NCI-H748 (cell line): ENCODE measurements at regions not wholly inside any gene's neighbourhood (a gene's known extent, or its start where the extent isn't known, plus 50 kb on each side); places are given as distances from the start of the nearest gene placed in this dataset.
"Not testable (repeated sequence)": the region's sequence is repeated elsewhere in the genome, so short reads cannot be mapped to it uniquely, and the experiment has no call there.

Experiments
- DNase-seq: peaks from one replicate; lab custom pipeline; 2025; ENCODE audit not compliant: unreplicated experiment; lab: John Stamatoyannopoulos, UW

GRCh38 chr13:65540175-65540574 lies 1690.0 kb downstream of the PCDH9 start:
- no peak for DNase-seq

GRCh38 chr13:65535370-65535769 lies 1694.8 kb downstream of the PCDH9 start:
- DNase-seq = no peak

- no peak for DNase-seq
Observed at GRCh38 chr13:65532231-65532630, 1697.9 kb downstream of the PCDH9 start.

GRCh38 chr13:65530688-65531087 lies 1699.4 kb downstream of the PCDH9 start:
- DNase-seq = no peak

GRCh38 chr13:65529541-65529940 lies 1700.6 kb downstream of the PCDH9 start:
- no peak for DNase-seq

GRCh38 chr13:65508745-65509144 lies 1721.4 kb downstream of the PCDH9 start:
- DNase-seq = no peak

- peak; percentile 51 for DNase-seq
Observed at GRCh38 chr13:65508338-65508737, 1721.8 kb downstream of the PCDH9 start.

GRCh38 chr13:65505941-65506340 lies 1724.2 kb downstream of the PCDH9 start:
- no peak for DNase-seq

GRCh38 chr13:65504213-65504612 lies 1725.9 kb downstream of the PCDH9 start:
- no peak for DNase-seq

GRCh38 chr13:65500481-65500880 lies 1729.7 kb downstream of the PCDH9 start:
- DNase-seq = no peak

- no peak for DNase-seq
Observed at GRCh38 chr13:65499256-65499655, 1730.9 kb downstream of the PCDH9 start.

GRCh38 chr13:65497265-65497664 lies 1732.9 kb downstream of the PCDH9 start:
- DNase-seq = no peak

- not testable (repeated sequence) for DNase-seq
Observed at GRCh38 chr13:65490725-65491124, 1739.4 kb downstream of the PCDH9 start.

- DNase-seq = no peak
Observed at GRCh38 chr13:65488606-65489005, 1741.5 kb downstream of the PCDH9 start.

GRCh38 chr13:65479692-65480091 lies 1750.4 kb downstream of the PCDH9 start:
- no peak for DNase-seq

- DNase-seq = no peak
Observed at GRCh38 chr13:65473196-65473595, 1756.9 kb downstream of the PCDH9 start.

GRCh38 chr13:65472336-65472735 lies 1757.8 kb downstream of the PCDH9 start:
- DNase-seq = no peak

- DNase-seq = no peak
Observed at GRCh38 chr13:65470781-65471180, 1759.4 kb downstream of the PCDH9 start.

- no peak for DNase-seq
Observed at GRCh38 chr13:65468628-65469027, 1761.5 kb downstream of the PCDH9 start.

- no peak for DNase-seq
Observed at GRCh38 chr13:65461590-65461989, 1768.5 kb downstream of the PCDH9 start.

- DNase-seq = no peak
Observed at GRCh38 chr13:65460136-65460535, 1770.0 kb downstream of the PCDH9 start.

GRCh38 chr13:65456150-65456912 lies 1773.8 kb downstream of the PCDH9 start:
- peak; percentile 84 for DNase-seq

- no peak for DNase-seq
Observed at GRCh38 chr13:65454403-65454802, 1775.7 kb downstream of the PCDH9 start.
